ENCODE measurements at regions not wholly inside any gene's neighbourhood (a gene's known extent, or its start where the extent isn't known, plus 50 kb on each side); places are given as distances from the start of the nearest gene placed in this dataset.

- Histone ChIP-seq H3K9me1 (ENCODE audit: control insufficient read depth, extremely low read depth, insufficient read depth, low read length) (no peaks in the 10 kb centered on the region), H3K27ac (ENCODE audit: control insufficient read depth, insufficient read depth, low read length) (no peak overlapping the region), H3K9ac (ENCODE audit: control insufficient read depth, extremely low read depth, insufficient read depth, low read length) (no peak overlapping the region), H3K36me3 (ENCODE audit: control insufficient read depth in 2 of 2, extremely low read depth in 1 of 2, insufficient read depth in 2 of 2, low read length in 2 of 2) (no peaks in the 10 kb centered on the region), H2AFZ (ENCODE audit: control insufficient read depth, low read length) (no peak overlapping the region), H3K4me1 (ENCODE audit: control insufficient read depth, extremely low read depth, insufficient read depth, low read length) (no peaks in the 10 kb centered on the region), H3K4me2 (ENCODE audit: control insufficient read depth, extremely low read depth, insufficient read depth, low read depth, low read length) (no peak overlapping the region), H3K9me3 (ENCODE audit: control insufficient read depth, low read depth, low read length) (no peaks in the 10 kb centered on the region), H3K79me2 (ENCODE audit: control insufficient read depth, insufficient read depth, low read length) (no peaks in the 10 kb centered on the region), H4K20me1 (ENCODE audit: control insufficient read depth, extremely low read depth, insufficient read depth, low read length) (no peaks in the 10 kb centered on the region), H3K4me3 (ENCODE audit: control insufficient read depth in 2 of 3, extremely low read depth in 1 of 3, insufficient read depth in 2 of 3, low read depth in 1 of 3, low read length in 3 of 3) (no peak overlapping the region), H3K27me3 (ENCODE audit: control insufficient read depth, extremely low read depth, insufficient read depth, low read length) (no peaks in the 10 kb centered on the region)
- no peak for TF ChIP-seq EZH2 (IDR thresholded peaks at IDR 0.05; ENCODE audit: low read length)
- no peak for TF ChIP-seq CTCF (optimal IDR thresholded peaks at IDR 0.05 in 1 of 3, IDR thresholded peaks at IDR 0.05 in 1 of 3, conservative IDR thresholded peaks at IDR 0.05 in 1 of 3; ENCODE audit: extremely low read depth in 1 of 3, insufficient read depth in 2 of 3, low read length in 3 of 3)
- dilution Hi-C loops (cut with MboI; ENCODE audit: extremely low pct_ligation_motif_present, low sequenced_read_pairs), result no loop called here
- FAIRE-seq (no peak), DNase-seq (ENCODE audit: low read depth, low spot score) (no peak)
Observed at GRCh38 chr15:95857758-95858157, 472.7 kb upstream of the NR2F2 start.

GRCh38 chr15:95860406-95860805, 470.1 kb upstream of the NR2F2 start:
- dilution Hi-C loops (cut with MboI; ENCODE audit: extremely low pct_ligation_motif_present, low sequenced_read_pairs), result no loop called here
- Histone ChIP-seq H3K9me3 (ENCODE audit: control insufficient read depth, low read depth, low read length) (no peaks in the 10 kb centered on the region), H3K9ac (ENCODE audit: control insufficient read depth, extremely low read depth, insufficient read depth, low read length) (no peak overlapping the region), H3K9me1 (ENCODE audit: control insufficient read depth, extremely low read depth, insufficient read depth, low read length) (no peaks in the 10 kb centered on the region), H3K79me2 (ENCODE audit: control insufficient read depth, insufficient read depth, low read length) (no peaks in the 10 kb centered on the region), H3K4me3 (ENCODE audit: control insufficient read depth in 2 of 3, extremely low read depth in 1 of 3, insufficient read depth in 2 of 3, low read depth in 1 of 3, low read length in 3 of 3) (no peak overlapping the region), H3K36me3 (ENCODE audit: control insufficient read depth in 2 of 2, extremely low read depth in 1 of 2, insufficient read depth in 2 of 2, low read length in 2 of 2) (no peaks in the 10 kb centered on the region), H3K4me1 (ENCODE audit: control insufficient read depth, extremely low read depth, insufficient read depth, low read length) (no peaks in the 10 kb centered on the region), H3K27me3 (ENCODE audit: control insufficient read depth, extremely low read depth, insufficient read depth, low read length) (no peaks in the 10 kb centered on the region), H3K27ac (ENCODE audit: control insufficient read depth, insufficient read depth, low read length) (no peak overlapping the region), H3K4me2 (ENCODE audit: control insufficient read depth, extremely low read depth, insufficient read depth, low read depth, low read length) (no peak overlapping the region), H4K20me1 (ENCODE audit: control insufficient read depth, extremely low read depth, insufficient read depth, low read length) (no peaks in the 10 kb centered on the region), H2AFZ (ENCODE audit: control insufficient read depth, low read length) (no peak overlapping the region)
- TF ChIP-seq EZH2 (IDR thresholded peaks at IDR 0.05; ENCODE audit: low read length) (no peak), CTCF (optimal IDR thresholded peaks at IDR 0.05 in 1 of 3, IDR thresholded peaks at IDR 0.05 in 1 of 3, conservative IDR thresholded peaks at IDR 0.05 in 1 of 3; ENCODE audit: extremely low read depth in 1 of 3, insufficient read depth in 2 of 3, low read length in 3 of 3) (no peak)
- no peak for FAIRE-seq
- DNase-seq (ENCODE audit: low read depth, low spot score), result no peak

Measured in keratinocyte (primary cell).